HL-60 (cell line): ENCODE measurements at regions not wholly inside any gene's neighbourhood (a gene's known extent, or its start where the extent isn't known, plus 50 kb on each side); places are given as distances from the start of the nearest gene placed in this dataset.

ENCODE experiments used
- CTCF ChIP-seq: IDR thresholded peaks from one replicate; pipeline ENCODE4 v1.5.1; 2011; ENCODE audit warnings: low read length, control low read depth, inconsistent platforms; ENCODE audit not compliant: insufficient read depth
- GABPA ChIP-seq: IDR thresholded peaks from 2 replicates; pipeline ENCODE4 v1.6.1; 2012; ENCODE audit warnings: low read depth
- POLR2AphosphoS5 ChIP-seq: IDR thresholded peaks from 2 replicates; pipeline ENCODE4 v1.6.1; 2012; ENCODE audit warnings: low read depth
- SPI1 ChIP-seq: IDR thresholded peaks from 2 replicates; pipeline ENCODE4 v1.6.1; 2012; ENCODE audit warnings: low read depth, mild to moderate bottlenecking, borderline replicate concordance
- TF ChIP-seq, protein P1 (sequence below): IDR thresholded peaks from 2 replicates; pipeline ENCODE4 v1.6.1; 2012; ENCODE audit warnings: low read depth; ENCODE audit not compliant: insufficient replicate concordance

GRCh38 chr21:27545754-27546349 lies 579.0 kb upstream of the ADAMTS5 start:
- TF ChIP-seq CTCF: no peak
- no peak for TF ChIP-seq POLR2AphosphoS5
- TF ChIP-seq, protein P1, sequence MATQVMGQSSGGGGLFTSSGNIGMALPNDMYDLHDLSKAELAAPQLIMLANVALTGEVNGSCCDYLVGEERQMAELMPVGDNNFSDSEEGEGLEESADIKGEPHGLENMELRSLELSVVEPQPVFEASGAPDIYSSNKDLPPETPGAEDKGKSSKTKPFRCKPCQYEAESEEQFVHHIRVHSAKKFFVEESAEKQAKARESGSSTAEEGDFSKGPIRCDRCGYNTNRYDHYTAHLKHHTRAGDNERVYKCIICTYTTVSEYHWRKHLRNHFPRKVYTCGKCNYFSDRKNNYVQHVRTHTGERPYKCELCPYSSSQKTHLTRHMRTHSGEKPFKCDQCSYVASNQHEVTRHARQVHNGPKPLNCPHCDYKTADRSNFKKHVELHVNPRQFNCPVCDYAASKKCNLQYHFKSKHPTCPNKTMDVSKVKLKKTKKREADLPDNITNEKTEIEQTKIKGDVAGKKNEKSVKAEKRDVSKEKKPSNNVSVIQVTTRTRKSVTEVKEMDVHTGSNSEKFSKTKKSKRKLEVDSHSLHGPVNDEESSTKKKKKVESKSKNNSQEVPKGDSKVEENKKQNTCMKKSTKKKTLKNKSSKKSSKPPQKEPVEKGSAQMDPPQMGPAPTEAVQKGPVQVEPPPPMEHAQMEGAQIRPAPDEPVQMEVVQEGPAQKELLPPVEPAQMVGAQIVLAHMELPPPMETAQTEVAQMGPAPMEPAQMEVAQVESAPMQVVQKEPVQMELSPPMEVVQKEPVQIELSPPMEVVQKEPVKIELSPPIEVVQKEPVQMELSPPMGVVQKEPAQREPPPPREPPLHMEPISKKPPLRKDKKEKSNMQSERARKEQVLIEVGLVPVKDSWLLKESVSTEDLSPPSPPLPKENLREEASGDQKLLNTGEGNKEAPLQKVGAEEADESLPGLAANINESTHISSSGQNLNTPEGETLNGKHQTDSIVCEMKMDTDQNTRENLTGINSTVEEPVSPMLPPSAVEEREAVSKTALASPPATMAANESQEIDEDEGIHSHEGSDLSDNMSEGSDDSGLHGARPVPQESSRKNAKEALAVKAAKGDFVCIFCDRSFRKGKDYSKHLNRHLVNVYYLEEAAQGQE: no peak
- no peak for TF ChIP-seq GABPA
- TF ChIP-seq SPI1: no peak
